CD14-positive monocyte (primary cell): ENCODE measurements at regions not wholly inside any gene's neighbourhood (a gene's known extent, or its start where the extent isn't known, plus 50 kb on each side); places are given as distances from the start of the nearest gene placed in this dataset.

ENCODE experiments used
- DNase-seq, 3 donors: peaks; one replicate each; pipeline ENCODE4 v3.0.0-alpha.2; 2011 to 2022
- H2AFZ ChIP-seq: 2 replicates; pipeline ENCODE4 v1.6.0; 2012; ENCODE audit warnings: mild to moderate bottlenecking, low read depth, low read length, inconsistent platforms; ENCODE audit not compliant: insufficient read depth, poor library complexity, severe bottlenecking
- H3K27ac ChIP-seq, 2 donors: 1 replicate in 1 of 2; 2 replicates in 1 of 2; pipeline ENCODE4 v1.5.1; 2012 to 2013; ENCODE audit warnings: low read length in 2 of 2, control low read depth in 1 of 2, inconsistent platforms in 1 of 2, low read depth in 1 of 2, mild to moderate bottlenecking in 1 of 2
- H3K27me3 ChIP-seq, 2 donors: one replicate each; pipeline versions ENCODE4 v1.6.0 to v1.6.1; 2011 to 2013; ENCODE audit warnings: low read length in 2 of 2; ENCODE audit not compliant: control insufficient read depth in 2 of 2, insufficient read depth in 2 of 2
- H3K36me3 ChIP-seq, 2 donors: replicated peaks in 1 of 2; 1 replicate in 1 of 2; 2 replicates in 1 of 2; pipeline versions ENCODE4 v1.5.1 to v1.6.1; 2012 to 2013; ENCODE audit warnings: low read length in 2 of 2, control low read depth in 1 of 2, inconsistent platforms in 1 of 2, mild to moderate bottlenecking in 1 of 2; ENCODE audit not compliant: insufficient read depth in 2 of 2, control insufficient read depth in 1 of 2
- H3K4me1 ChIP-seq, 2 donors: 1 replicate in 1 of 2; 2 replicates in 1 of 2; pipeline versions ENCODE4 v1.5.1 to v1.6.1; 2012 to 2013; ENCODE audit warnings: low read length in 2 of 2, control low read depth in 1 of 2, inconsistent platforms in 1 of 2, mild to moderate bottlenecking in 1 of 2, moderate library complexity in 1 of 2; ENCODE audit not compliant: insufficient read depth in 2 of 2, control insufficient read depth in 1 of 2
- H3K4me2 ChIP-seq: replicated peaks from 2 replicates; pipeline ENCODE3; 2012; ENCODE audit warnings: low read length, moderate library complexity, mild to moderate bottlenecking; ENCODE audit not compliant: poor library complexity, severe bottlenecking; ENCODE audit errors: extremely low read depth
- H3K4me3 ChIP-seq, 3 experiments: fragments of 200-600 bp in 1 of 3; sonication (generic) in 1 of 3; replicated peaks in 1 of 3; 1 replicate in 2 of 3; 2 replicates in 1 of 3; pipeline ENCODE4 v1.5.1; 2011 to 2013; ENCODE audit warnings: low read length in 3 of 3, mild to moderate bottlenecking in 3 of 3, control low read depth in 2 of 3, low read depth in 2 of 3, inconsistent platforms in 1 of 3, moderate library complexity in 1 of 3
- H3K79me2 ChIP-seq: 2 replicates; pipeline ENCODE4 v1.6.0; 2012; ENCODE audit warnings: mild to moderate bottlenecking, control low read depth, inconsistent platforms, low read length, moderate library complexity; ENCODE audit not compliant: insufficient read depth
- H3K9ac ChIP-seq: 2 replicates; pipeline ENCODE4 v1.6.0; 2017; ENCODE audit warnings: low read length, mild to moderate bottlenecking; ENCODE audit not compliant: insufficient read depth, poor library complexity, severe bottlenecking
- H3K9me3 ChIP-seq, 2 donors: replicated peaks in 1 of 2; 1 replicate in 1 of 2; 2 replicates in 1 of 2; pipeline versions ENCODE4 v1.5.1 to v1.6.1; 2012 to 2013; ENCODE audit warnings: low read length in 2 of 2, control low read depth in 1 of 2; ENCODE audit not compliant: control insufficient read depth in 1 of 2, insufficient read depth in 1 of 2
- H4K20me1 ChIP-seq: 2 replicates; pipeline ENCODE4 v1.6.0; 2012; ENCODE audit warnings: mild to moderate bottlenecking, low read length, control low read depth, moderate library complexity; ENCODE audit not compliant: insufficient read depth
- H3K27ac Mint-ChIP-seq, 7 donors: one replicate each; pipeline ENCODE4 v1.8.0; 2020; ENCODE audit warnings: mild to moderate bottlenecking in 7 of 7, mixed read lengths in 7 of 7, moderate library complexity in 6 of 7, inconsistent platforms in 2 of 7
- H3K27me3 Mint-ChIP-seq, 3 donors: one replicate each; pipeline ENCODE4 v1.8.0; 2021 to 2022; ENCODE audit warnings: low read depth in 3 of 3, mild to moderate bottlenecking in 3 of 3, mixed read lengths in 3 of 3, moderate library complexity in 3 of 3, inconsistent platforms in 1 of 3
- H3K36me3 Mint-ChIP-seq, 2 donors: one replicate each; pipeline ENCODE4 v1.8.0; 2020; ENCODE audit warnings: mixed read lengths in 2 of 2, inconsistent platforms in 1 of 2, mild to moderate bottlenecking in 1 of 2
- H3K4me1 Mint-ChIP-seq: one replicate; pipeline ENCODE4 v1.8.0; 2020; ENCODE audit warnings: mild to moderate bottlenecking, mixed read lengths
- H3K4me3 Mint-ChIP-seq, 2 donors: one replicate each; pipeline ENCODE4 v1.8.0; 2020; ENCODE audit warnings: mild to moderate bottlenecking in 2 of 2, mixed read lengths in 2 of 2, moderate library complexity in 1 of 2
- H3K9me3 Mint-ChIP-seq, 7 donors: one replicate each; pipeline ENCODE4 v1.8.0; 2020 to 2022; ENCODE audit warnings: mixed read lengths in 7 of 7, mild to moderate bottlenecking in 6 of 7, moderate library complexity in 6 of 7, inconsistent platforms in 2 of 7
- WGBS: methylation state at CpG from one replicate; pipeline ENCODE4 v1.1.5; 2013; ENCODE audit warnings: missing lambda C conversion rate; ENCODE audit not compliant: insufficient coverage; 5-methylcytosine and 5-hydroxymethylcytosine counted together
- intact Hi-C, 2 donors: fragments of 100-400 bp; cut with micrococcal nuclease; formaldehyde crosslinking; loops; one replicate each; pipeline versions ENCODE4 v1.15.0 to v1.15.1; 2023
- TF ChIP-seq, protein P1 (sequence below): fragments of 200-600 bp; IDR thresholded peaks from one replicate; pipeline ENCODE4 v1.8.0; 2022; ENCODE audit warnings: antibody characterized with exemption, mild to moderate bottlenecking

DNA sequence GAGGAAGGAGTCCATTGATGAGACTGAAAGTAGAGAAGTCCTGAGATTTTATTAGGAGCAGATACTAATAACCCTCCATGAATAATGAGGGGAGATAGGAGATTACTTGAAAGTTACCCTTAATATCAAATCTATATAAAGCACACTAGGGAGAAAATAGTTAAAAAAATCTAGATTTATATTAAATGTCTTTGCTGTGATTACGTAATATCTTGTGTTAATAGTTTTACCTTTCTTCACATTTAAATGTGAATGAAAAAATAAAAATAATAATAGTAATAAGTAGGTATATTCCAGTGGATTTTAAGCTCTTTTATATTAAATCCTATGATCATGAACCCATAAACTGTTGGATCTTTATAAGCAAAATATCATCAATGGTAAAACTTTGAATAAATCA, 267.3 kb upstream of the SYT10 start:
- intact Hi-C loops = no loop called here
- Mint-ChIP-seq H3K4me1 (no peaks in the 10 kb centered on the region), H3K36me3 (no peaks in the 10 kb centered on the region), H3K27ac (no peak overlapping the region), H3K4me3 (no peak overlapping the region), H3K9me3 (peaks cover 0 to 3% (median 0%) of the 10 kb centered on the region in 7 donors), H3K27me3 (no peaks in the 10 kb centered on the region)
- no peaks in the 10 kb centered on the region for H3K27me3 ChIP-seq
- no peak overlapping the region for H3K4me2 ChIP-seq
- TF ChIP-seq, protein P1, sequence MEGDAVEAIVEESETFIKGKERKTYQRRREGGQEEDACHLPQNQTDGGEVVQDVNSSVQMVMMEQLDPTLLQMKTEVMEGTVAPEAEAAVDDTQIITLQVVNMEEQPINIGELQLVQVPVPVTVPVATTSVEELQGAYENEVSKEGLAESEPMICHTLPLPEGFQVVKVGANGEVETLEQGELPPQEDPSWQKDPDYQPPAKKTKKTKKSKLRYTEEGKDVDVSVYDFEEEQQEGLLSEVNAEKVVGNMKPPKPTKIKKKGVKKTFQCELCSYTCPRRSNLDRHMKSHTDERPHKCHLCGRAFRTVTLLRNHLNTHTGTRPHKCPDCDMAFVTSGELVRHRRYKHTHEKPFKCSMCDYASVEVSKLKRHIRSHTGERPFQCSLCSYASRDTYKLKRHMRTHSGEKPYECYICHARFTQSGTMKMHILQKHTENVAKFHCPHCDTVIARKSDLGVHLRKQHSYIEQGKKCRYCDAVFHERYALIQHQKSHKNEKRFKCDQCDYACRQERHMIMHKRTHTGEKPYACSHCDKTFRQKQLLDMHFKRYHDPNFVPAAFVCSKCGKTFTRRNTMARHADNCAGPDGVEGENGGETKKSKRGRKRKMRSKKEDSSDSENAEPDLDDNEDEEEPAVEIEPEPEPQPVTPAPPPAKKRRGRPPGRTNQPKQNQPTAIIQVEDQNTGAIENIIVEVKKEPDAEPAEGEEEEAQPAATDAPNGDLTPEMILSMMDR = no peak
- no peaks in the 10 kb centered on the region for H4K20me1 ChIP-seq
- no peak overlapping the region for H2AFZ ChIP-seq
- DNase-seq = no peak
- H3K4me1 ChIP-seq = no peaks in the 10 kb centered on the region
- no peaks in the 10 kb centered on the region for H3K9me3 ChIP-seq
- no peak overlapping the region for H3K4me3 ChIP-seq
- H3K9ac ChIP-seq = no peak overlapping the region
- WGBS = no CpG with 5 or more reads among the region's 1 CpG
- H3K79me2 ChIP-seq = no peaks in the 10 kb centered on the region
- no peaks in the 10 kb centered on the region for H3K36me3 ChIP-seq
- no peak overlapping the region for H3K27ac ChIP-seq

DNA sequence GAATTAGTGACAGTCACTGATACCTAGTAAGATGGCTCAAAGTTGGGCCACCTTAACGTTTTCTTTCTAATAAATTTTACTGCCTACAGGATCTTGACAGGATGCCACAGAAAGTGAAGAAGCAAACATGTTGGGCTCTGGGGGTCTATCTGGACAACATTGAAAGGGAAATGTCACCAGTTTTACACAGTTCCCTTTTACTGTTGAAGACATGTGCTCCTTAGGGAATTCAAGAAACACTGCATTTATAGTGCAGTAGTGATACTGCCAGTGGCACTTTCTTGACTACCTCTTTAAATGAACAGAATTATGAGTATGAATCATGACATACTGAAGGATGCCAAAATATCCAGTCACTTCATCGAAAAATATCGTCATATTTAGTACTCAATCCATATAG, 269.3 kb upstream of the SYT10 start:
- H3K4me3 ChIP-seq = no peak overlapping the region
- H3K27ac ChIP-seq = no peak overlapping the region
- no peak overlapping the region for H3K9ac ChIP-seq
- no CpG with 5 or more reads among the region's 3 CpGs for WGBS
- Mint-ChIP-seq H3K4me1 (no peaks in the 10 kb centered on the region), H3K27ac (no peak overlapping the region), H3K27me3 (no peaks in the 10 kb centered on the region), H3K36me3 (no peaks in the 10 kb centered on the region), H3K4me3 (no peak overlapping the region), H3K9me3 (peaks cover 0 to 3% (median 0%) of the 10 kb centered on the region in 7 donors)
- intact Hi-C loops = no loop called here
- TF ChIP-seq, protein P1 = no peak
- H3K36me3 ChIP-seq = no peaks in the 10 kb centered on the region
- H4K20me1 ChIP-seq = no peaks in the 10 kb centered on the region
- H3K9me3 ChIP-seq = no peaks in the 10 kb centered on the region
- no peak overlapping the region for H2AFZ ChIP-seq
- no peak for DNase-seq
- H3K4me2 ChIP-seq = no peak overlapping the region
- no peaks in the 10 kb centered on the region for H3K27me3 ChIP-seq
- no peaks in the 10 kb centered on the region for H3K79me2 ChIP-seq
- H3K4me1 ChIP-seq = no peaks in the 10 kb centered on the region
